ENCODE measurements at regions not wholly inside any gene's neighbourhood (a gene's known extent, or its start where the extent isn't known, plus 50 kb on each side); places are given as distances from the start of the nearest gene placed in this dataset.

DNA sequence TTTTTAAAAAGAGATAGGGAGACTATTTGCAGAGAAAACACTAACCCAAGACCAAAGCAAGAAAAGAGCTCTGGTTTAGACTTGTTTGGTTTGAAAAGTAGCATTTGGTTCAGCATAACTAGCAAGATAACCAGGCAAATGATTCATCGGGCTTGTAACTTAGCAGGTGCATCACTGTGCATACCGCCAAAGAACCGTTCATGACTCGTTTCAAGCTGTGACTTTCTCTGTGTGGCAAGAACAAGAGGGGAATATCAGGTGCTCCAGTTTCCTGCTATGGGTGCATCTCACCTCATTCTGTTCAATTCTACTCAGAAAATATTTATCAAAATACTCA, 244.9 kb downstream of the ETAA1 start:
- TF ChIP-seq, protein P1, sequence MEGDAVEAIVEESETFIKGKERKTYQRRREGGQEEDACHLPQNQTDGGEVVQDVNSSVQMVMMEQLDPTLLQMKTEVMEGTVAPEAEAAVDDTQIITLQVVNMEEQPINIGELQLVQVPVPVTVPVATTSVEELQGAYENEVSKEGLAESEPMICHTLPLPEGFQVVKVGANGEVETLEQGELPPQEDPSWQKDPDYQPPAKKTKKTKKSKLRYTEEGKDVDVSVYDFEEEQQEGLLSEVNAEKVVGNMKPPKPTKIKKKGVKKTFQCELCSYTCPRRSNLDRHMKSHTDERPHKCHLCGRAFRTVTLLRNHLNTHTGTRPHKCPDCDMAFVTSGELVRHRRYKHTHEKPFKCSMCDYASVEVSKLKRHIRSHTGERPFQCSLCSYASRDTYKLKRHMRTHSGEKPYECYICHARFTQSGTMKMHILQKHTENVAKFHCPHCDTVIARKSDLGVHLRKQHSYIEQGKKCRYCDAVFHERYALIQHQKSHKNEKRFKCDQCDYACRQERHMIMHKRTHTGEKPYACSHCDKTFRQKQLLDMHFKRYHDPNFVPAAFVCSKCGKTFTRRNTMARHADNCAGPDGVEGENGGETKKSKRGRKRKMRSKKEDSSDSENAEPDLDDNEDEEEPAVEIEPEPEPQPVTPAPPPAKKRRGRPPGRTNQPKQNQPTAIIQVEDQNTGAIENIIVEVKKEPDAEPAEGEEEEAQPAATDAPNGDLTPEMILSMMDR (optimal IDR thresholded peaks at IDR 0.05 in 1 of 3, IDR thresholded peaks at IDR 0.05 in 1 of 3, conservative IDR thresholded peaks at IDR 0.05 in 1 of 3; ENCODE audit: extremely low read depth in 1 of 3, insufficient read depth in 2 of 3, low read length in 3 of 3): no peak
- TF ChIP-seq EZH2 (IDR thresholded peaks at IDR 0.05; ENCODE audit: low read length): no peak
